Erythroblast (primary cell): ENCODE measurements at regions not wholly inside any gene's neighbourhood (a gene's known extent, or its start where the extent isn't known, plus 50 kb on each side); places are given as distances from the start of the nearest gene placed in this dataset.

ENCODE experiments used
- GATA1 ChIP-seq: IDR thresholded peaks from 2 replicates; pipeline ENCODE4 v1.6.1; 2011; ENCODE audit warnings: low read depth, mild to moderate bottlenecking, control low read depth, low read length, moderate library complexity
- POLR2A ChIP-seq: IDR thresholded peaks from 2 replicates; pipeline ENCODE4 v1.6.1; 2011; ENCODE audit warnings: mild to moderate bottlenecking, low read length

GRCh38 chr1:34655875-34656240, 99.0 kb upstream of the GJB5 start:
- TF ChIP-seq POLR2A (no peak), GATA1 (no peak)
